Type B pancreatic cell (in vitro differentiated cells): ENCODE measurements at regions not wholly inside any gene's neighbourhood (a gene's known extent, or its start where the extent isn't known, plus 50 kb on each side); places are given as distances from the start of the nearest gene placed in this dataset.

Experiments used
- DNase-seq: peaks from one replicate; pipeline ENCODE4 v3.0.0; 2021; ENCODE audit warnings: mixed read lengths; ENCODE audit not compliant: unreplicated experiment; ENCODE audit errors: extremely low spot score
- H3K27ac Mint-ChIP-seq: 2 replicates; pipeline ENCODE4 v1.8.0; 2021; ENCODE audit warnings: mild to moderate bottlenecking, mixed read lengths
- H3K27me3 Mint-ChIP-seq: 2 replicates; pipeline ENCODE4 v1.8.0; 2021; ENCODE audit warnings: mixed read lengths
- H3K36me3 Mint-ChIP-seq: 2 replicates; pipeline ENCODE4 v1.8.0; 2021; ENCODE audit warnings: mixed read lengths
- H3K4me1 Mint-ChIP-seq: one replicate; pipeline ENCODE4 v1.8.0; 2021; ENCODE audit warnings: mixed read lengths; ENCODE audit not compliant: unreplicated experiment
- H3K4me3 Mint-ChIP-seq: 2 replicates; pipeline ENCODE4 v1.8.0; 2021; ENCODE audit warnings: mild to moderate bottlenecking, mixed read lengths
- H3K9me3 Mint-ChIP-seq: 2 replicates; pipeline ENCODE4 v1.8.0; 2021; ENCODE audit warnings: mixed read lengths
- CTCF ChIP-seq: fragments of 200-600 bp; sonication (generic); conservative IDR thresholded peaks from 2 replicates; pipeline ENCODE4 v1.5.0; 2021; ENCODE audit warnings: antibody characterized with exemption, mild to moderate bottlenecking

- DNase-seq, result no peak
- peaks cover 9% of the 10 kb centered on the region for H3K4me1 Mint-ChIP-seq
- peaks cover 4% of the 10 kb centered on the region for H3K27me3 Mint-ChIP-seq
- no peaks in the 10 kb centered on the region for H3K36me3 Mint-ChIP-seq
- TF ChIP-seq CTCF, result no peak
- H3K27ac Mint-ChIP-seq, result peak overlapping the region; percentile 4
- peaks cover 8% of the 10 kb centered on the region for H3K9me3 Mint-ChIP-seq
- no peak overlapping the region for H3K4me3 Mint-ChIP-seq
Observed at GRCh38 chr16:9503251-9503984, 412.0 kb downstream of the HAPSTR1 start.

- Mint-ChIP-seq H3K4me1 (peaks cover 10% of the 10 kb centered on the region), H3K9me3 (peaks cover 7% of the 10 kb centered on the region), H3K36me3 (no peaks in the 10 kb centered on the region), H3K4me3 (no peak overlapping the region), H3K27me3 (no peaks in the 10 kb centered on the region), H3K27ac (no peak overlapping the region)
- no peak for TF ChIP-seq CTCF
- no peak for DNase-seq
Observed at GRCh38 chr16:9508328-9508936, 417.0 kb downstream of the HAPSTR1 start.

GRCh38 chr16:9509663-9510062 is 418.2 kb downstream of the HAPSTR1 start:
- peaks cover 5% of the 10 kb centered on the region for H3K4me1 Mint-ChIP-seq
- H3K36me3 Mint-ChIP-seq, result no peaks in the 10 kb centered on the region
- no peaks in the 10 kb centered on the region for H3K27me3 Mint-ChIP-seq
- TF ChIP-seq CTCF, result no peak
- H3K4me3 Mint-ChIP-seq, result no peak overlapping the region
- H3K9me3 Mint-ChIP-seq, result peaks cover 12% of the 10 kb centered on the region
- no peak for DNase-seq
- H3K27ac Mint-ChIP-seq, result no peak overlapping the region

GRCh38 chr16:9511389-9511788 is 419.9 kb downstream of the HAPSTR1 start:
- Mint-ChIP-seq H3K9me3 (peaks cover 12% of the 10 kb centered on the region), H3K4me3 (no peak overlapping the region), H3K27ac (no peak overlapping the region), H3K27me3 (peaks cover 4% of the 10 kb centered on the region), H3K4me1 (peaks cover 5% of the 10 kb centered on the region), H3K36me3 (no peaks in the 10 kb centered on the region)
- DNase-seq, result no peak
- no peak for TF ChIP-seq CTCF

GRCh38 chr16:9516444-9516843 is 425.0 kb downstream of the HAPSTR1 start:
- TF ChIP-seq CTCF, result no peak
- DNase-seq, result no peak
- no peaks in the 10 kb centered on the region for H3K36me3 Mint-ChIP-seq
- H3K4me1 Mint-ChIP-seq, result peaks cover 8% of the 10 kb centered on the region
- H3K9me3 Mint-ChIP-seq, result peaks cover 7% of the 10 kb centered on the region
- no peak overlapping the region for H3K4me3 Mint-ChIP-seq
- no peak overlapping the region for H3K27ac Mint-ChIP-seq
- peaks cover 4% of the 10 kb centered on the region for H3K27me3 Mint-ChIP-seq
